ENCODE measurements at regions not wholly inside any gene's neighbourhood (a gene's known extent, or its start where the extent isn't known, plus 50 kb on each side); places are given as distances from the start of the nearest gene placed in this dataset.

DNA sequence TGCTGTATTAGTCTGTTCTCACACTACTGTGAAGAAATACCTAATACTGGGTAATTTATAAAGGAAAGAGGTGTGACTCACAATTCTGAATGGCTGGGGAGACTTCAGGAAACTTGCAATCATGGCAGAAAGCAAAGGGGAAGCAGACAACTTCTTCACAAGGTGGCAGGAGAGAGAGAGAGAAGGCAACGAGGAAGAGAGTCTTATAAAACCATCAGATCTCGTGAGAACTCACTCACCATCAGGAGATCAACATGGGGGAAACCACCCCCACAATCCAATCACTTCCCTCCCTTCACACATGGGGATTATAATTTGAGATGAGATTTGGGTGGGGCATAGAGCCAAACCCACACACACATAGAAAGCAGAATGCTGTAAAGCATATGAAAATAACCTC lies 896.2 kb downstream of the CDH11 start:
- Mint-ChIP-seq H3K9me3 (peaks cover 44% of the 10 kb centered on the region), H3K27ac (no peak overlapping the region), H3K4me3 (no peak overlapping the region), H3K36me3 (no peaks in the 10 kb centered on the region), H3K4me1 (ENCODE audit: low read depth) (no peaks in the 10 kb centered on the region), H3K27me3 (no peaks in the 10 kb centered on the region)
- no peak for DNase-seq
- intact Hi-C loops (cut with micrococcal nuclease): no loop called here
- POLR2A ChIA-PET: no interaction called here
- CTCF ChIA-PET: no interaction called here

DNA sequence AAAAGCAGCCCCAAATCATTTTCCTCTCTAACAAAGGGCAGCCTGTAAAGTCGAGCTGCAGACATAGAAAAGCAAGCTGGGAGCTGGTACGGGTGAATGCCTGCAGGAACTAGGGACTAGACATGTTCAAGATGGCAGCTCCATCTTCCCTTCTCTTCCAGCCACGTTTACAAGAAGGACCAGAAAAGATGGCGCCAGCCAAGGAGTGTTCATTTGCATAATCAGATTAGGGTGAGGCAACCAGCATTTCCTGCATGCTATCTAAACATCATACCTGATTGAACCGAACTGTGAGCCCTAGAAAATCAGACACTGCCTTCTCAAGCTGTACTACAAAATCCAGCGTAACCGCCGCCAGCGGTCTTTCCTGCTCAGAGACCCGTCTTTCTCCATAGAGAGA lies 896.8 kb downstream of the CDH11 start:
- Mint-ChIP-seq H3K27ac (no peak overlapping the region), H3K4me3 (no peak overlapping the region), H3K9me3 (peaks cover 44% of the 10 kb centered on the region), H3K4me1 (ENCODE audit: low read depth) (no peaks in the 10 kb centered on the region), H3K27me3 (no peaks in the 10 kb centered on the region), H3K36me3 (no peaks in the 10 kb centered on the region)
- intact Hi-C loops (cut with micrococcal nuclease): no loop called here
- POLR2A ChIA-PET: no interaction called here
- CTCF ChIA-PET: no interaction called here
- no peak for DNase-seq

DNA sequence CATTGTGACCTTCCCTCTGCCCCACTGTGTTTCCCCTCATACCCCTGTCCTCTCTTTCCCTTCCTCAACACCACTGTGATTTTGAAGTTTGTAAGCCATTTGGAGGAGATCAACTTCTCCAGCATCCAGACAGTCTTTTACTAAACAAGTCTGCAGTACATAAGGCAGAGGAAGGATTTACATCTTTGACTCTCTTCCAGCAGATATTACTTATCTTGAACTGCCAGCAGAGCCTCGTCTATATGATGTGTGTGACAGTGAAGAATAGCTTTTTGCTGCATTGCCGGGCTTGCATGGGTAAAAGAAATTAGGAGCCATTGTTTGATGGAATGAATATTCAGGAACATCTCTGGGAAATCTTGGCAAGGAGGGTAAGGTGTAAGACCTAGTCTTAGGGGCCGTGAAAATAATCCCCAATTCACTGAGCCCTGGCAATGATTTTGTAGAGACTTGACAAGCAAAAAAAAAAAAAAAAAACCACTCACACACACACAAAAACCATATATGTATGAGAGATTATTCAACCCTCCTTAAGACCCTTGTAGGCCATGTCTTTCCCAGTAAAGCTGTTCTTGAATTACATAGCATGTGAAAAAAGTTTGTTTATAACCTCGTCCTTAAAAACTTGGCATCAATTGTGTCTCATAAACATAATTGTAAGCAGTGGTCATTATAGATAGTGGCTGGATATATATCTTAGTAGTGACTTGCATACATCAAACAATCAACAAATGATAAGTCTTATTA lies 903.9 kb downstream of the CDH11 start:
- no peak overlapping the region for H3K27ac Mint-ChIP-seq
- H3K4me3 Mint-ChIP-seq: no peak overlapping the region
- ChIA-PET CTCF (interaction anchor here (0.7 kb wide), 1 partner anchor 46 kb away, joined by 3 read pairs; no protein-coding TSS in a partner anchor), POLR2A (no interaction called here)
- intact Hi-C loops (cut with micrococcal nuclease): no loop called here
- no peaks in the 10 kb centered on the region for H3K27me3 Mint-ChIP-seq
- peaks cover 32% of the 10 kb centered on the region for H3K9me3 Mint-ChIP-seq
- H3K36me3 Mint-ChIP-seq: no peaks in the 10 kb centered on the region
- no peak for DNase-seq
- no peaks in the 10 kb centered on the region for H3K4me1 Mint-ChIP-seq (ENCODE audit: low read depth)

DNA sequence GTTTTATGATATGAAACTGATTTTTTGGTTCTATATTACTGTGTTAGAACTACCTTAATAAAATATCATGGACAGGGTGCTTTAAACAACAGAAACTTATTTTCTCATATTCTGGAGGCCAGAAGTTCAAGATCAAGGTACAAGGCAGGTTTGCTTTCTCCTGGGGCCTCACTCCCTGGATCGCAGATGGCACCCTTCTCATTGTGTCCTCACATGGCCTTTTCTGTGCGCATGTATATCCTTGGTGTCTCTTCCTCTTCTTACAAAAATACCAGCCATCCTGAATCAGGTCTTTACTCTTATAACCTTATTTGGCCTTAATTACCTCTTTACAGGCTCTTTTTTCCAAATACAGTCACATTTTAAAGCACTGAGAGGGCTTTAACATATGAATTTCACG lies 906.1 kb downstream of the CDH11 start:
- intact Hi-C loops (cut with micrococcal nuclease): no loop called here
- no peaks in the 10 kb centered on the region for H3K4me1 Mint-ChIP-seq (ENCODE audit: low read depth)
- DNase-seq: no peak
- POLR2A ChIA-PET: no interaction called here
- H3K9me3 Mint-ChIP-seq: peaks cover 26% of the 10 kb centered on the region
- no peaks in the 10 kb centered on the region for H3K36me3 Mint-ChIP-seq
- H3K27me3 Mint-ChIP-seq: no peaks in the 10 kb centered on the region
- H3K4me3 Mint-ChIP-seq: no peak overlapping the region
- CTCF ChIA-PET: no interaction called here
- H3K27ac Mint-ChIP-seq: no peak overlapping the region

DNA sequence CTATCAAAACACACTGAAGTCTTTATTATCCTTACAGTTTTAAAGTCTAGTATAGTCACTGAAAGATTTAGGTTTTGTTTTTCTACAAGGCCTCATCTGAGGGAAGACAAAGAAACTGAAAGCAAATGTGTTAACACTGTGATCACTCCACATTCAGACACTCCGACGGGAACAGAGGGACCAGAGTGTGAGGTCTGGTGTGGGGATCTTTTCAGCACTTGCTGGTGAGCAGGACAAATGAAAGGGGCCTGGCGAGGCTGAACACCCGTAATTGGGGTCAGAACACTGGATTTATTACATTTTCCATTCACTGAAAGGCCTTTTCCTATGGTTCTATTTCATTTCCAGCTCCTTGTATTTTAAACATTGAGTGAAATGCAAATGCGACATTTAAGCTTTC lies 910.5 kb downstream of the CDH11 start:
- Mint-ChIP-seq H3K9me3 (peaks cover 31% of the 10 kb centered on the region), H3K27ac (no peak overlapping the region), H3K4me1 (ENCODE audit: low read depth) (no peaks in the 10 kb centered on the region), H3K36me3 (no peaks in the 10 kb centered on the region), H3K4me3 (no peak overlapping the region), H3K27me3 (no peaks in the 10 kb centered on the region)
- DNase-seq: no peak
- CTCF ChIA-PET: no interaction called here
- POLR2A ChIA-PET: no interaction called here
- intact Hi-C loops (cut with micrococcal nuclease): no loop called here

DNA sequence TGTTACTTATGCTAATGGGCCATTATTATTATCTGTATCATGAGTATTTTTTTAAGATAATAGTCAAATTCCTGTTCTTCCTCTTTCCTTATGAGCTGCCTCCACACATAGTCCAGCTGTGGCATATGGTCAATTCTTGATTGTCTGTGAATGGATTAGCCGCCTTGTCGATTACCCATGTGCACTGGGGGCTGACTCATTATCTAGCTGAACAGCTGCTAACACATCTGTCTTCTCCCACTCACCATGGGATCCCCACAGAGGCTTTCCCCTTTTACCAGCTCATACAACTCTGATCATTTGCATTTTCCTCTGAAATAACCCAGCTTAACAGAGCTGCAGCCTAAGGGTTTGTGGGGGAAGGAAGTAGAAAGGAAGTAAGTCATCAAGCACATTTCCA lies 915.0 kb downstream of the CDH11 start:
- no peak for DNase-seq
- Mint-ChIP-seq H3K4me3 (no peak overlapping the region), H3K9me3 (peaks cover 36% of the 10 kb centered on the region), H3K4me1 (ENCODE audit: low read depth) (no peaks in the 10 kb centered on the region), H3K27me3 (no peaks in the 10 kb centered on the region), H3K36me3 (no peaks in the 10 kb centered on the region), H3K27ac (no peak overlapping the region)
- CTCF ChIA-PET: no interaction called here
- POLR2A ChIA-PET: no interaction called here
- intact Hi-C loops (cut with micrococcal nuclease): no loop called here

DNA sequence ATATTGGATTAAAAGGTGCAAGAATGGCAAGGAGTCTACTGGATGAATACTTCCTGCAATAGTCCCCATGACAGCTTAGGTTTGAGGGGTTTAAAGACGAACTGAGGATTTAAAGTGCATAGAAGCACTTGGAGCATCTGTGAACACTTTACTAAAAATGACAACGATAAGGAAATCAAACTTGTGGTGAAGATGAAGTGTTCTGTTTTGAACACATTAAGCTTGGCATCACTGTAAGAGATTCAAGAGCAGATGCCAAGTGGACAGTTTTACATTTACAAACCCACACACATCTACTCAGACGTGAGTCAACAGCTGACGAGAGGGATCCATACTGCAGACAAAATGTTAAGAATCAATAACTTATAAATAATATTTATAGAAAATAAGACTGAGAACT lies 918.7 kb downstream of the CDH11 start:
- ChIA-PET CTCF (no interaction called here), POLR2A (no interaction called here)
- Mint-ChIP-seq H3K27me3 (no peaks in the 10 kb centered on the region), H3K27ac (no peak overlapping the region), H3K36me3 (no peaks in the 10 kb centered on the region), H3K9me3 (peaks cover 25% of the 10 kb centered on the region), H3K4me3 (no peak overlapping the region), H3K4me1 (ENCODE audit: low read depth) (no peaks in the 10 kb centered on the region)
- no peak for DNase-seq
- intact Hi-C loops (cut with micrococcal nuclease): no loop called here

DNA sequence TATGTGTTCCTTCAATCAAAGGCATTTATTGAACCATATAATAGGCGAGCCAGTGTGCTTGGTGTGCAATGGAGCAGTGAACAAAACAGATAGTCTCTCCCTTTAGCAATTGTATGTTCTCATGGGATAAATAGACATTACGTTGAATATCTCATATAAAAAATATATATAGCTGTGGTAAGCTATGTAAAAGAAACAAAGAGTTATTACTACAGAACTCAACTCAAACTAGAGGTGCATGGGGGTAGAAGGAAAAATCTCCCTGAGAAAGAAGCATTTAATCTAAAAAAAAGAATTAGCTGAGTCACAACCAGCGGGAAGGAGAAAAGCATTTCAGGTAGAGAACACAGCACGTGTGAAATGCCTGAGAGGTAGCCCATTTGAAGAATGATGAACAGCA lies 919.3 kb downstream of the CDH11 start:
- intact Hi-C loops (cut with micrococcal nuclease): no loop called here
- CTCF ChIA-PET: no interaction called here
- Mint-ChIP-seq H3K4me3 (no peak overlapping the region), H3K9me3 (peaks cover 21% of the 10 kb centered on the region), H3K4me1 (ENCODE audit: low read depth) (no peaks in the 10 kb centered on the region), H3K27me3 (no peaks in the 10 kb centered on the region), H3K36me3 (no peaks in the 10 kb centered on the region), H3K27ac (no peak overlapping the region)
- POLR2A ChIA-PET: no interaction called here
- DNase-seq: no peak

DNA sequence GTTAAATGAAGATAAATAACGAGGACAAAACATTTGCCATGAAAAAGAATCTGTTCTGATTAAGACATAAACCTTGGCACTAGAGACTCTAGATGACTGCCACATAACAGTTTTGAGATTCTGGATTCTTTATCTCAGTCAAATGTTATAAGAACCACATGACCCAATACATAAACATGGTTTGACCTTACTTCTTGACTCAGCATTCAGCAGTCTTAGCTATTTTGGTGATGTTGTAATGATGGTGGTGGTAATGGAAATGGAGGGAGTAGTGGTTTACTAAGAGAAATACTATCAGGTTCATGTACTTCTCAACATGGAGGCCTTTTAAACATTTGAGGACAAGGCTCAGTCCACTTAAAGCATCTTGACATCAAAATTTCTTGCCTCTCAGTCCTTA lies 925.4 kb downstream of the CDH11 start:
- H3K27me3 Mint-ChIP-seq: no peaks in the 10 kb centered on the region
- H3K4me1 Mint-ChIP-seq (ENCODE audit: low read depth): no peaks in the 10 kb centered on the region
- CTCF ChIA-PET: no interaction called here
- POLR2A ChIA-PET: no interaction called here
- no peak overlapping the region for H3K27ac Mint-ChIP-seq
- peaks cover 17% of the 10 kb centered on the region for H3K9me3 Mint-ChIP-seq
- no peak for DNase-seq
- intact Hi-C loops (cut with micrococcal nuclease): no loop called here
- no peaks in the 10 kb centered on the region for H3K36me3 Mint-ChIP-seq
- no peak overlapping the region for H3K4me3 Mint-ChIP-seq

DNA sequence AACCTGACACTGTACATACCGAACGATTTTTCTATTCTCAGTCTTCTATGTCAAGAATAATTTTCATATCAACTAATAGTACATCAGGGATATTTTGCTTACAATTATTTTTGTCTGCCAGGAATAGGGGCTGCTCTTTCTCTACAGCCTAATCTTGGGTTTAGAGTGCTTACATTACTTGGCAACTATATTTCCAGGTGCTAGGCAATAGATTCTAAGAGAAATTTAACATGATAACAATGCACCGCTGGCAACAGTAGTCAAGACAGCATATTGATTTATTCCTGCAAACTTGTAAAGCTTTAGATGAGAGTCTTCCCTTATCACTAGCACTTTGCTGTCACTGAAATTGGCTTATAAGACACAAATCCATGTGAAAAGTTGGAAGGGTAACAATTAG lies 935.9 kb downstream of the CDH11 start:
- Mint-ChIP-seq H3K36me3 (no peaks in the 10 kb centered on the region), H3K4me3 (no peak overlapping the region), H3K27me3 (no peaks in the 10 kb centered on the region), H3K4me1 (ENCODE audit: low read depth) (no peaks in the 10 kb centered on the region), H3K9me3 (peaks cover 37% of the 10 kb centered on the region), H3K27ac (no peak overlapping the region)
- POLR2A ChIA-PET: no interaction called here
- no peak for DNase-seq
- CTCF ChIA-PET: no interaction called here
- intact Hi-C loops (cut with micrococcal nuclease): no loop called here

DNA sequence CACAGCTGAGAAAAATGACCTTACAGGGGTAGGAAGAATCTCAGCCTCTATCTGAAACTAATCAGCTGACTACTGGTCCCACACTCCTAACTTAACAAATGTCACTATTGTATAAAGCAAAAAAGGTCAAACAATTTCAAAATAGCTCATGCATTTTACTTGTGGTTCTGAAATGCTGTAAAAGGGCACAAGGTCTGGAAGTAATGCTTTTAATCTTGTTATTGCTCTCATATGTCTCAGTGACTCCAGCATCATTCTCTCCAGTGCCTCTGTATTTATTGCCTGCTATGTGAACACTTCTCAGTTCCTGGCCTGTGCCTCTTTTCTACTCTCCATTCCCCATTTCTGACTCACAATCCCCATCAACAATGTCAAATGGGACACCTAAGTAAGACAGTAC lies 937.7 kb downstream of the CDH11 start:
- Mint-ChIP-seq H3K4me3 (no peak overlapping the region), H3K27ac (no peak overlapping the region), H3K27me3 (no peaks in the 10 kb centered on the region), H3K9me3 (peaks cover 34% of the 10 kb centered on the region), H3K4me1 (ENCODE audit: low read depth) (no peaks in the 10 kb centered on the region), H3K36me3 (no peaks in the 10 kb centered on the region)
- intact Hi-C loops (cut with micrococcal nuclease): no loop called here
- DNase-seq: no peak
- ChIA-PET CTCF (no interaction called here), POLR2A (no interaction called here)

DNA sequence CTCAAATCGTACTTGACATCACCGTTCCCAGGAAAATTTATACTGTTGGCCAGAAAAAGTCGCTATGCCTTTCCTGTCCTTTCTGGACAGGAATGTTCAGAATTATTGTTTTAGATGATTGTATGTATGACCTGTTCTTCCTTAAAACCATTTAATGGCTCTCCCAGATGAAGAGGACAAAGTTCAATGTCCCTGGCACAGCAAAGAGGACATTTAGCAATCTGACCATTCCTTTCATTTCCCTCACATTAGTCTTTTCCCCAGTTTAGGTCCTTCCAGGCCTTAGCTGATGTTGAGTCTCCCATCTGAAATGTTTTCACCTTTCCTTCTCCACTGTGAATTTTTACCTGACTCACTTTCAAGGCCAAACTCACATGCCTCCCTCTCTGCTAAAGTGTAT lies 938.9 kb downstream of the CDH11 start:
- H3K27ac Mint-ChIP-seq: no peak overlapping the region
- H3K4me3 Mint-ChIP-seq: no peak overlapping the region
- no peaks in the 10 kb centered on the region for H3K27me3 Mint-ChIP-seq
- no peak for DNase-seq
- no peaks in the 10 kb centered on the region for H3K4me1 Mint-ChIP-seq (ENCODE audit: low read depth)
- intact Hi-C loops (cut with micrococcal nuclease): no loop called here
- ChIA-PET POLR2A (no interaction called here), CTCF (no interaction called here)
- peaks cover 44% of the 10 kb centered on the region for H3K9me3 Mint-ChIP-seq
- no peaks in the 10 kb centered on the region for H3K36me3 Mint-ChIP-seq

DNA sequence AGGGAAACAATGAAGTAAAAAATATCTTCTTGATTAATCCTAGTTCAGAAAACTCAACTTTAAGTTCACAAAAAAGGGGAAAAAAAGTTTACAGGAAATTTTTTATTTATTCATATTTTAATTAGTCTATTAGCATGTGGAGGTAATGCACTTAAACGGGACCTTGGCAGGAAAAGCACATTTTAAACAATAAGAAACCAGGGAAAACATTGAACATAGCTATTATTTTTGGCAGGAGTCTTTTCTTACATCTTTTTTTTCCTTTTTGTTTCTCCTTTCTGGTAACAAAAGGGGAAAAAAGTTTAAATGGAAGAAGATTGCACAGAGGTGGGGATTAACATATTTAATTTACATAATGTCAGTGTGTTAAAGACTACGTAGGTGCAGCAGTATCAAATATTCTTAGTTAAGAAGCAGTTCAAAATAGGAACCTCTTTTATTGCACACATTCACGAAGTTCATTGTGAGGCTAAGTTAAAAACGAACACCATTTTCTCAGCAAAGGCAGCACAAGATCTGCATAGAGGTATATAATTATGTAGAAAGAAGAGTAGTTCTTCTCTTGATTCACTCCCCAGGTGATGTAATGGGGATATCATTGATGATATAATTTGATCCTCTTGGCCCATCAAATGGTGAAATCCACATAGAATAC lies 940.5 kb downstream of the CDH11 start:
- Mint-ChIP-seq H3K4me3 (no peak overlapping the region), H3K4me1 (ENCODE audit: low read depth) (no peaks in the 10 kb centered on the region), H3K36me3 (no peaks in the 10 kb centered on the region), H3K9me3 (peaks cover 50% of the 10 kb centered on the region), H3K27me3 (no peaks in the 10 kb centered on the region), H3K27ac (no peak overlapping the region)
- CTCF ChIA-PET: no interaction called here
- intact Hi-C loops (cut with micrococcal nuclease): no loop called here
- POLR2A ChIA-PET: no interaction called here
- DNase-seq: no peak
